Hepatocyte (in vitro differentiated cells): ENCODE measurements at regions not wholly inside any gene's neighbourhood (a gene's known extent, or its start where the extent isn't known, plus 50 kb on each side); places are given as distances from the start of the nearest gene placed in this dataset.
"Not testable (repeated sequence)": the region's sequence is repeated elsewhere in the genome, so short reads cannot be mapped to it uniquely, and the experiment has no call there.

Experiments used
- DNase-seq: peaks from one replicate; pipeline ENCODE4 v3.0.0-alpha.2; 2016; ENCODE audit warnings: low spot score
- H2AFZ ChIP-seq: fragments of 200-600 bp; sonication (generic); 2 replicates; pipeline ENCODE4 v1.6.0; 2016; ENCODE audit warnings: antibody characterized with exemption, mild to moderate bottlenecking
- H3K27ac ChIP-seq: fragments of 200-600 bp; sonication (generic); 2 replicates; pipeline ENCODE4 v1.5.1; 2016; ENCODE audit warnings: mild to moderate bottlenecking
- H3K27me3 ChIP-seq: fragments of 200-600 bp; sonication (generic); 2 replicates; pipeline ENCODE4 v1.6.1; 2016
- H3K36me3 ChIP-seq: fragments of 200-600 bp; sonication (generic); replicated peaks from 2 replicates; pipeline ENCODE4 v1.5.1; 2016; ENCODE audit warnings: low read depth; ENCODE audit not compliant: insufficient read depth
- H3K4me1 ChIP-seq: fragments of 200-600 bp; sonication (generic); 2 replicates; pipeline ENCODE4 v1.5.1; 2016; ENCODE audit warnings: mild to moderate bottlenecking, moderate library complexity; ENCODE audit not compliant: insufficient read depth
- H3K4me2 ChIP-seq: fragments of 200-600 bp; sonication (generic); 2 replicates; pipeline ENCODE4 v1.6.0; 2016
- H3K4me3 ChIP-seq: fragments of 200-600 bp; sonication (generic); 2 replicates; pipeline ENCODE4 v1.5.1; 2016; ENCODE audit warnings: mild to moderate bottlenecking
- H3K79me2 ChIP-seq: fragments of 200-600 bp; sonication (generic); 2 replicates; pipeline ENCODE4 v1.6.0; 2017; ENCODE audit warnings: mild to moderate bottlenecking
- H3K9me2 ChIP-seq: fragments of 200-600 bp; sonication (generic); replicated peaks from 2 replicates; pipeline ENCODE4 v1.6.0; 2017; ENCODE audit warnings: mild to moderate bottlenecking; ENCODE audit not compliant: insufficient read depth
- H3K9me3 ChIP-seq: fragments of 200-600 bp; sonication (generic); 2 replicates; pipeline ENCODE4 v1.5.1; 2016; ENCODE audit warnings: low read depth, mild to moderate bottlenecking
- H4K20me1 ChIP-seq: fragments of 200-600 bp; sonication (generic); 2 replicates; pipeline ENCODE4 v1.6.0; 2016; ENCODE audit warnings: mild to moderate bottlenecking; ENCODE audit not compliant: insufficient read depth, poor library complexity, severe bottlenecking
- CTCF ChIP-seq: fragments of 200-600 bp; sonication (generic); IDR thresholded peaks from 2 replicates; pipeline ENCODE4 v1.5.1; 2016; ENCODE audit warnings: antibody characterized with exemption, mild to moderate bottlenecking; ENCODE audit not compliant: poor library complexity
- EZH2 ChIP-seq: fragments of 200-600 bp; sonication (generic); IDR thresholded peaks from 2 replicates; pipeline ENCODE4 v1.6.1; 2016; ENCODE audit warnings: antibody characterized with exemption, mild to moderate bottlenecking, borderline replicate concordance
- EZH2phosphoT487 ChIP-seq: fragments of 200-600 bp; sonication (generic); IDR thresholded peaks from one replicate; pipeline ENCODE4 v1.6.1; 2018; ENCODE audit warnings: antibody characterized with exemption, mild to moderate bottlenecking, low read depth, moderate library complexity; ENCODE audit not compliant: unreplicated experiment, severe bottlenecking
- WGBS: methylation state at CpG from one replicate; pipeline ENCODE4 v1.1.6; 2016; ENCODE audit warnings: low lambda C conversion rate; ENCODE audit errors: missing lambda C conversion rate; 5-methylcytosine and 5-hydroxymethylcytosine counted together

DNA sequence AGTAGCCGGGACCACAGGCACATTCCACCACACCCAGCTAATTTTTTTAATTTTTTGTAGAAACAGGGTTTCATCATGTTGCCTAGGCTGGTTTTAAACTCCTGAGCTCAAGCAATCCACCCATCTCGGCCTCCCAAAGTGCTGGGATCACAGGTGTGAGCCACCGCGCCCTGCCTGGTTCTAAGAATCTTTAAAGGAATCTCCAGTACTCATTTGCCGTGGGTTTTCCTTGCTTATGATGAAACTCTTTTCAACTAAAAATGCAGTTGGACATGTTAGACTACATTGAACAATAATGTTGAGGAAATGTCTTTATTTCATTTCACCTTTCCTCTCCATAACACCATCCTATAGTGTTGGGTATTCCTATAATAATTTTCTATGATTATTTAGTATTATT is 121.6 kb downstream of the ZNF281 start:
- TF ChIP-seq EZH2 (no peak), CTCF (no peak), EZH2phosphoT487 (no peak)
- H3K4me3 ChIP-seq = no peak overlapping the region
- 90% methylated on average over 5 of the region's 5 CpGs for WGBS
- no peaks in the 10 kb centered on the region for H4K20me1 ChIP-seq
- H3K27ac ChIP-seq = no peak overlapping the region
- H3K4me2 ChIP-seq = no peak overlapping the region
- no peaks in the 10 kb centered on the region for H3K9me2 ChIP-seq
- no peaks in the 10 kb centered on the region for H3K4me1 ChIP-seq
- H2AFZ ChIP-seq = no peak overlapping the region
- no peak for DNase-seq
- H3K9me3 ChIP-seq = no peaks in the 10 kb centered on the region
- H3K27me3 ChIP-seq = no peaks in the 10 kb centered on the region
- no peaks in the 10 kb centered on the region for H3K79me2 ChIP-seq
- no peaks in the 10 kb centered on the region for H3K36me3 ChIP-seq

GRCh38 chr1:200284236-200284635 is 125.6 kb downstream of the ZNF281 start:
- not testable (repeated sequence) for H3K27ac ChIP-seq, H3K9me3 ChIP-seq, H3K4me1 ChIP-seq, H3K4me2 ChIP-seq, H2AFZ ChIP-seq, H3K9me2 ChIP-seq, H3K79me2 ChIP-seq, DNase-seq, H3K36me3 ChIP-seq, H3K4me3 ChIP-seq, H4K20me1 ChIP-seq, H3K27me3 ChIP-seq
- WGBS = 96% methylated on average over 5 of the region's 5 CpGs

GRCh38 chr1:200282497-200283122 is 127.2 kb downstream of the ZNF281 start:
- Histone ChIP-seq H3K27me3 (no peaks in the 10 kb centered on the region), H3K27ac (no peak overlapping the region), H3K4me2 (no peak overlapping the region), H3K4me3 (no peak overlapping the region), H3K4me1 (no peaks in the 10 kb centered on the region), H3K36me3 (no peaks in the 10 kb centered on the region), H4K20me1 (no peaks in the 10 kb centered on the region), H3K9me3 (no peaks in the 10 kb centered on the region), H3K9me2 (no peaks in the 10 kb centered on the region), H3K79me2 (no peaks in the 10 kb centered on the region), H2AFZ (no peak overlapping the region)
- no peak for TF ChIP-seq CTCF
- TF ChIP-seq EZH2 = no peak
- no peak for TF ChIP-seq EZH2phosphoT487
- no peak for DNase-seq
- 89% methylated on average over 9 of the region's 9 CpGs for WGBS

DNA sequence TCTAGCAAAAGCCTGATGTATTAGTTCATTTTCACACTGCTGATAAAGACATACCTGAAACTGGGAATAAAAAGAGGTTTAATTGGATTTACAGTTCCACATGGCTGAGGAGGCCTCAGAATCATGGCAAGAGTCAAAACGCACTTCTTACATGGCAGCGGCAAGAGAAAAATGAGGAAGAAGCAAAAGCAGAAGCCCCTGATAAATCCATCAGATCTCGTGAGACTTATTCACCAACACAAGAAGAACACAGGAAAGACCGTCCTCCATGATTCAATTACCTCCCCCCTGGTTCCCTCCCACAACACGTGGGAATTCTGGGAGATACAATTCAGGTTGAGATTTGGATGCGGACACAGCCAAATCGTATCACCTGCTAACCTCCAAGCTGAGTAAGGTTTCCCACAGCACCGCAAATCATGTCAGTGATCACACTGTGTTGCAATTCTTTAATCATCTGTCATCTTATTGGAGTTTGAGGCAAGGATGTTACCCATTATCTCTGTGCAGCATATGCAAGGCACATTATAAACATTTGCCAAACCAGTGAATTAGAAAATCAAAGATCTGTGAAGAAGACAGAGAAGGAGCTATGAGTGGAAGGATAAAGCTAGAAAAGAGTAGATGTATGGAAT is 128.5 kb downstream of the ZNF281 start:
- 87% methylated on average over 8 of the region's 8 CpGs for WGBS
- Histone ChIP-seq H3K4me2 (no peak overlapping the region), H3K27me3 (no peaks in the 10 kb centered on the region), H3K27ac (no peak overlapping the region), H3K36me3 (no peaks in the 10 kb centered on the region), H3K9me2 (no peaks in the 10 kb centered on the region), H3K4me1 (peaks cover 10% of the 10 kb centered on the region), H2AFZ (no peak overlapping the region), H3K79me2 (no peaks in the 10 kb centered on the region), H4K20me1 (no peaks in the 10 kb centered on the region), H3K4me3 (no peak overlapping the region), H3K9me3 (no peaks in the 10 kb centered on the region)
- no peak for TF ChIP-seq CTCF
- no peak for TF ChIP-seq EZH2phosphoT487
- no peak for TF ChIP-seq EZH2
- DNase-seq = no peak
